Activated CD4-positive, alpha-beta T cell treated with anti-CD3 and anti-CD28 coated beads for 24 hours (primary cell): ENCODE measurements at regions not wholly inside any gene's neighbourhood (a gene's known extent, or its start where the extent isn't known, plus 50 kb on each side); places are given as distances from the start of the nearest gene placed in this dataset.
"Not testable (repeated sequence)": the region's sequence is repeated elsewhere in the genome, so short reads cannot be mapped to it uniquely, and the experiment has no call there.

ENCODE experiments used
- DNase-seq, 2 donors: peaks; one replicate each; pipeline ENCODE4 v3.0.0-alpha.2; 2020; ENCODE audit warnings: low read depth in 2 of 2

GRCh38 chr7:69498671-69499070 lies 99.6 kb upstream of the AUTS2 start:
- no peak for DNase-seq

- no peak for DNase-seq
Observed at GRCh38 chr7:69502358-69502757, 95.9 kb upstream of the AUTS2 start.

- no peak for DNase-seq
Observed at GRCh38 chr7:69504733-69505420, 93.4 kb upstream of the AUTS2 start.

GRCh38 chr7:69508736-69509135 lies 89.5 kb upstream of the AUTS2 start:
- no peak for DNase-seq

DNA sequence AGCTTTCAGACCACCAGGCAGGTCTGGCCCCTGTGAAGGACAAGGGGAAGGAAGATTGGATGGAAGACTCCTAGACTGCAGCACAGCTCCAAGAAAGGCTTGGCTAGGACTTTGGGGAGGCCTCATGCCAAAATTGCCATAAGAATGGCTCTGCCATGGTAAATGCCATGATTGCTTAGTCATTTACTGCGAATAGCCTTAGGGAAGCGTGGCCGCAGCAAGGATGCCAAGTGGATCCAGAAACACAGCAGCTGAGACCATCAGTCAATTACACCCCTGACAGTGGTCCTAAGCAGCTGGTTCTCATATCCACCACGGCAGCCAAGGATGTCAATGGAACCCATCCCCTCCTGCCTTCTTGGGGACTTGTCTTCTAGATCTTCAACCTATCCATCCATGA lies 88.2 kb upstream of the AUTS2 start:
- no peak for DNase-seq

DNA sequence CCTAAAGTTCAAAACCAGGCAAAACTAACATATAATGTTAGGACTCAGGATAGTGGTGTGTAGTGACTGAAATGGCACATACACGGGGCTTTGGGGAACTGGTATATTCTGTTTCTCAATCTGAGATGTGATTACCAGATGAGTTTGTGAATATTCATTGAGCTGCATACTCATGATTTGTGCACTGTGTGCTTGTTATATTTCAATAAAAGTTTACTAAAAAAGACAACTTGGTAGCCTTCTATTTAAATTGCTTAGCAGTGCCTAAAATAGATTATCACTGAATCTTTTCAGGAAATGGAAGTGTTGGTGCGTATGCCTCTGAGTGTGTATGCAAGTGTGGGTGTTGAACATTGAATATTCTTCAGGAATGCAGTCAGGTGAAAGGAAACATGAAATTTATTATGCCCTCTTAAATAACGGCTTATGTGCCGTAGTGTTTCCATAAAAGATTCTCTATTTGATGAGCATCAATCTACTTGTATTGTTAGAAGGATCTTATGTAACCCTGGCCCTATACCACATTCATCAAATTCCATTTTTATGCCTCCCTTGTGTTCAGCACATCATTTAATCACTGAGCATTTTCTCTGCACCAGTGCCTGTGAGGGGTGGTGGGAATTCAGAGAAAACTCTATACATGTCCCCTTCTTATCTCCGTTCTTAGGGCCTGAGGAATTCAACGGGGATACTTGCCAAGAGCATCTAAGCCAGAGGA lies 82.6 kb upstream of the AUTS2 start:
- DNase-seq = no peak

- DNase-seq = no peak
Observed at GRCh38 chr7:69516238-69516820, 81.9 kb upstream of the AUTS2 start.

GRCh38 chr7:69517985-69518704 lies 80.1 kb upstream of the AUTS2 start:
- no peak for DNase-seq

GRCh38 chr7:69518705-69519077 lies 79.6 kb upstream of the AUTS2 start:
- no peak for DNase-seq

GRCh38 chr7:69526570-69526969 lies 71.7 kb upstream of the AUTS2 start:
- DNase-seq = no peak

DNA sequence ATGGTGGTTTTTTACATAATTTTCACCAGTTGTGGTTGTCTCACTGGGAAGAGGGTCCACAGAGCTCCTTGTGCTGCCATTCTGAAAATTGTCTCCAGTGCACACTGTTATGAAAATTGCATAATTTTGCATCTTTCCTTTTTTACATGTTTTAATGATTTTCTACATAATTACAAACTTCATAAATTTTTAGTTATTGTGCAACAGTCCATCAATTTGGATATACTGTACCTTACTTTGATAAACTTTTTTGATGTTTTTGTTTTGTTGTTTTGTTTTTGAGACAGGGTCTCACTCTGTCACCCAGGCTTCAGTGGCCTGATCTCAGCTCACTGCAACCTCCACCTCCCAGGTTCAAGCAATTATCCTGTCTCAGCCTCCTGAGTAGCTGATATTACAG lies 70.6 kb upstream of the AUTS2 start:
- no peak for DNase-seq

DNA sequence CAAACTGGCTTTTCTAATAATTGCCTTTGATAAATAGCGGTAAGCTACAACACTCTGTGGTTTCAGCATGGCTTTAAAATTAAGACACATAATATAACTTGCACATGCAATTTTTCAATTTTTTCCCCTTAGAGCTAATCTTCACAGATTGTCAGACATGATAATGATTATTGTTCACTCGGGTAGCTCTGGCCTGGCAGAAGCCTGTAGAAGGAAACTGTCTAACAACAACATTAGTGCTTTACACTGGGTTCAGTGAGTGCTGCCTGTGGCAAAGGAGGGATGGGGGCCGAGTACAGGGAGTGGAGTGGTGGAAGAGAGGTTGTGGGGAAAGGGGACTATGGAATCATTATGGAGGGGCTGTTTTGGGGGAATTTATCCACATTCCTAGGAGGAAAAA lies 67.2 kb upstream of the AUTS2 start:
- DNase-seq = no peak

GRCh38 chr7:69534461-69535041 lies 63.7 kb upstream of the AUTS2 start:
- DNase-seq = no peak

DNA sequence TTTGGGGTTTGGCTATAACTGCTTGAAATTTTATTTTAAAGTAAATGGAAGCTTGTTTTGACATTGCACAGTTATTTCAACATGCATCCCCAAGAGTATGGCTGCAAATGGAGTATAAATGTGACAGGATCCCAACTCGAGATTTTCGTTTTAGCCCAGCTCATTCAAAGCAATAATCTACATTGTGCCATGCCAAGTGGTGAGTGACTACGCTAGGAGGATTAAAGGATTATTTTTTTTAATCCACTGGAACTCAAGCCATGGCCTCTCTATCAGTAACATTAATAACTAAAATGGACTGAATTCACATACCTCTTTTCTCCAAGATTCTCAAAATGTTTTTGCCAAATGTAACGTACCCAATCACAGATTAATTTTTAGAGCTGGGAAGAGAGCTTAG lies 60.6 kb upstream of the AUTS2 start:
- no peak for DNase-seq

DNA sequence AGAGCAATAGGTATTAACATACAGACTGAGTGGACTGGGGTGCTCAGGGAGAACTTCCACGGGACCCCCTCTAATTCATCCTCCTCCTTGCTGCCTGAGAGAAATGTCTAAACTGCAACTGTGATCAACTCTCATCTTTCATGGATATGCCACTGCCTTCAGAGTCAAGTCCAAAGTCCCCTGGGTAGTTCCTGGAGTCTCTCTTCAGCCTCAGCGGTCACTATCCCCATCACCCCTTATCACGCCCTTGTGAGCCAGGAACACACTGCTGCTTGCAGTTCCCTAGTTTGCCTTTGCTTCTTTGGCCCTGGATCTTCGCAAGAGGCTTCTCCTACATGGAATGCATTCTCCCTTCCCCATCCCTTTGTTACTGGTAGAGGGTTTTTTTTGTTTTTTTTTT lies 58.7 kb upstream of the AUTS2 start:
- no peak for DNase-seq

DNA sequence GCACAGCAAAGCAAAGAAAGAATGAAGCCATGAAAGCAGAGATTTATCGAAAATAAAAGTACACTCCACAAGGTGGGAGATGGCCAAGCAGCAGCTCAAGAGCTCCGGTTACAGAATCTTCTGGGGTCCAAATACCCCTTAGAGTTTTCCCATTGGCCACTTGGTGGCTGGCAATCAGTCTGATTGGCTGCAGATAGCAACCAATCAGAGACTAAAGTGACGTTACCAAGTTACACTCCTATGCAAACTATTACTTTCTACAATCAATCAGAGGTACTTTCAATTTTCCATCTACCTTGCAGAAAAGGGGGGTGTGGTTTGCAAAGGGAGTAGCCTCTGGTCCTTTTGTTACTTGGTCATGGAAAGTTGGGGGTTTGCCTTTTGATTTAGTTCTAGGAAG lies 58.0 kb upstream of the AUTS2 start:
- DNase-seq = no peak

- not testable (repeated sequence) for DNase-seq
Observed at GRCh38 chr7:69541779-69542432, 56.4 kb upstream of the AUTS2 start.

DNA sequence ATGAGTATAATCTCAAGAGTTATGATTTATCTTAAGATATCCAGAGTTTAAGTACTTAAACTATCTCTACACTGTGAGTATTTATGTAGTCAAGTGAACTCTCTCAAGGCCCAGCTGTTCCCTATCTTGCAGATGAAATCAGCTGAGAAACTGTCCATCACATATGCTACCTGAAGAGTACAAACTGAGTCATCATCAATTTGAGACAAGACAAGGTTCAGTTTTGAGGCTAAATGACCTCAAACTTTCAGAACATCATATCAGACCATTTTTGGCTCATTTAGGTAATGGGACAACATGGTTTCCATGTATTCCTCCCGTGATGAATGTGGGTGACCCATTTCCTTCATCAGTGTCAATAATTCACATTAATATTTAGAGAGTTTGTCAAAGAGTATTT lies 53.1 kb upstream of the AUTS2 start:
- no peak for DNase-seq
